GM18907 (cell line): ENCODE measurements at regions not wholly inside any gene's neighbourhood (a gene's known extent, or its start where the extent isn't known, plus 50 kb on each side); places are given as distances from the start of the nearest gene placed in this dataset.

Experiments
- ATAC-seq: cut with Tn5 transposase; IDR thresholded peaks from one replicate; pipeline ENCODE4 v1.9.1; 2021; ENCODE audit warnings: mild to moderate bottlenecking, moderate library complexity; ENCODE audit not compliant: unreplicated experiment

DNA sequence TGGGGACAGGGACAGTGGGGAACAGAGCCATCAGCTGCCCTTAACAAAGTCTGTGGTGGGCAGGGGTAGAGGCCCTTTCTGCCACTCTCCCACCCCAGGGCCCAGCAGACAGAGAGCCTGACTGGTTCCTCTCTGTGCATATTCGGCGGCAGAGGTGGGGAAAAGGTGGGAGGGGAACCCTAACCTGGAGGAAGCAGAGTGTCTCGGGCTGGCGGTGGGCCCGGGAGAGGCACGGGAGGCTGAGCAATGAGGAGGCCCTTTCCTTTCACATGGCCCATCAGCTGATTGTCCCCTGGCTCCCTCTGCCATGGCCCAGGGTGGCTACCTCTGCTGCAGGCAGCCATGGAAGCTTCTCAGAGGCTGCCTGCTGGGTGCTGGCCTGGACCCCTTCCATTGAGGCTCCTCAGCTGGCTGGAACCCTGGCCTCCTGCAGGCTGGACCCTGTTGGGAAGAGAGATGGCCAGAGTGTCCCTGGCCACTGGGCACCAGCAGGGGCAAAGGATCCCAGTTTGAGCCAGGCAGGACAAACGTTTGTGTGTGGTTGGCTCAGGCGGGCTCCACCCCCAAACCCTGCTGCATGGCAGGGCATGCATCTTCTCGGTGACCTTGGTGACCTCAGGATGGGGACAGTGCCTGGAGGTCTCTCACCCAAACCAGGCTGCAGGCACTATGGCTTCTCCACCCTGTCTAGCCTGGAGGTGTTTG, 202.8 kb upstream of the ZNF536 start:
- ATAC-seq, result no peak

DNA sequence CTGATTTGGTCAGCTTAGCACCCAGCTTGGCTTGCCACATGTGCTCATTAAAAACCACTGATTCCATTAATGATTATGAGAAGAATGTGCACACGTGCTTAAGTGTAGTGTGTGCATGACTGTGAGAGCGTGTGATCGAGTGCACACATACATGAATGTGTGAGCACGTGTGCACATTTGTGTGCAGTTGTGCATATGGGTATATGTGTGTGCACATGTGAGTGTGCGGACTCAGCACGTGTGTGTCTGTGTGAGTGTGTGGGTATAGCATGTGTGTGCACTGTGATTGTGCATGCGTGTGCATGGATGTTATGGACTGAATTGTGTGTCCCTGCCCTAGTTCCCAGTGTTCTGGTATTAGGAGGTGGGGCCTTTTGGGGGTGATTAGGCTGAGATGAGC, 202.1 kb upstream of the ZNF536 start:
- ATAC-seq, result no peak

DNA sequence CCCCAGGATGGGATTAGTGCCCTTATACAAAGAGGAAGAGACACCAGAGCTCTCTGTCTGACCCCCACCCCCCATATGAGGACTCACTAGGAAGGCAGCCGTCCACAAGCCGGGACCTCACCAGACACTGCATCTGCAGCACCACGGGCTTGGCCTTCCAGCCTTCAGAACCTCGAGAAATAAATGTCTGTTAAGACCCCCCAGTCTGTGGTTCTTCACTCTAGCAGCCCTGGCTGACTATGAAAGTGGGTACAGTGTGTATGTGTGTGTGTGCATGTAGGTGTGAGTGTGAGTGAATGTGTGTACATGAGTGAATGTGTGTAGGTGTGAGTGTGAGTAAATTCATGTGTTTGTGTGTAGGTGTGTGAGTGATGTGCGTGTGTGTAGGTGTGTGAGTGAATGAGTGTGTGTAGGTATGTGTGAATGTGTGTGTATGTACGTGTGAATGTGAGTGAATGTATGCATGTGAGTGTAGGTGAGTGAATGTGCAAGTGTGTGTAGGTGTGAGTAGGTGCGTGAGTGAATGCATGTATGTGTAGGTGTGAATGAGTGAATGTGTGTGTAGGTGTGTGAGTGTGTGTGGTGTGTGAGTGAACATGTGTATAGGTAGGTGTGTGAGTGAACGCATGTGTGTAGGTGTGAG, 201.6 kb upstream of the ZNF536 start:
- no peak for ATAC-seq

DNA sequence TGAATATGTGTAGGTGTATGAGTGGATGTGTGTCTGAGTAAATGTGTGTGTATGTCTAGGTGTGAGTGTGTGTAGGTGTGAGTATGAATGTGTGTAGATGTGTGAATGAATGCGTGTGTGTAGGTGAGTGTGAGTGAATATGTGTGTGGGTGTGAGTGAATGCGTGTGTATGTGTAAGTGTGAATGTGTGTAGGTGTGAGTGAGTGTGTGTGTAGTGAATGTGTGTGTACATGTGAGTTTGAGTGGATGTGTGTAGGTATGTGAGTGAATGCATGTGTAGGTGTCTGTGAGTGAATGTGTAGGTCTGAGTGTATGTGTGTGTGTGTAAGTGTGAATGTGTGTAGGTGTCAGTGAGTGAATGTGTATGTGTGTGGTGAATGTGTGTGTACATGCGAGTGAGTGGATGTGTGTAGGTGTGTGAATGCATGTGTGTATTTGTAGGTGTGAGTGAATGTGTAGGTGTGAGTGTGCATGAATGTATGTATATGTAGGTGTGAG, 201.0 kb upstream of the ZNF536 start:
- no peak for ATAC-seq

DNA sequence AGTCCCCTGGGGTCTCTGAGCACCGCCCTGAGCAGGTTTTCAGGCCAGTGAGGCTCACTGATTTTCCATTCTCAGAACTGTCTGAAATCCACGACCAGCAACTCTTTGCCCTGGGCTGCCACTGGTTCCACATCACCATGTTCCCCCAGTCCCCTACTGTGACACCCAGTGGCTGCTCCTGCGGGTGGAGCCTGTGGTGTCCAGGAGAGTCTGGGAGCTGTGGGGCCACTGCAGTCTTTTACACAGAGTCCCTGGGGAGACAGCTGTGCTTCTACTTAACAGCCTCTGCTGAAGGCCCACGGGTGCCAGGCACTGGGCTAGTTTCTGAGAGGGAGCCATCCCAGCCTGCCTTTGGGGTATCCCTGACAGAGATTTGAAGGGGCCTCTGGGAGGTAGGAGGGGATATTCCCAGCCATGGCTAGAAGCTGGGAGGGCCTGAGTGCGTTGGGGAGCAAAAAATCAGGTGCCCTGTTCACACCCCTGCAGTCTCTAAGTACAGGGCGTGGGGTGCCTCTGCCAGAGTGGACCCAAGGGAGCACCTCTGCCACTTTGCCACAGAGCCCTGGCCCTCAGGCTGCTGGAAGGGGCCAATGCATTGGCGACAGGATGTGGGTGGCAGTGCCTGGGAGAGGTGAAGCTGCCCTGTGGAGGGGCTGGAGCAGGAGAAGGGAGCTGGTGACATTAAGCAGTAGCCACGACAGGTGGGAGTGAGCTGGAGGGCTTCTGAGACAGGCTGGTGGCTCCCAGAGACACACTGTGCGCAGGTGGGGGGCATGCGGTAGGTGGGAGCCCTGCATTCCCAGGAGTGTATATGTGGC, 200.2 kb upstream of the ZNF536 start:
- no peak for ATAC-seq

DNA sequence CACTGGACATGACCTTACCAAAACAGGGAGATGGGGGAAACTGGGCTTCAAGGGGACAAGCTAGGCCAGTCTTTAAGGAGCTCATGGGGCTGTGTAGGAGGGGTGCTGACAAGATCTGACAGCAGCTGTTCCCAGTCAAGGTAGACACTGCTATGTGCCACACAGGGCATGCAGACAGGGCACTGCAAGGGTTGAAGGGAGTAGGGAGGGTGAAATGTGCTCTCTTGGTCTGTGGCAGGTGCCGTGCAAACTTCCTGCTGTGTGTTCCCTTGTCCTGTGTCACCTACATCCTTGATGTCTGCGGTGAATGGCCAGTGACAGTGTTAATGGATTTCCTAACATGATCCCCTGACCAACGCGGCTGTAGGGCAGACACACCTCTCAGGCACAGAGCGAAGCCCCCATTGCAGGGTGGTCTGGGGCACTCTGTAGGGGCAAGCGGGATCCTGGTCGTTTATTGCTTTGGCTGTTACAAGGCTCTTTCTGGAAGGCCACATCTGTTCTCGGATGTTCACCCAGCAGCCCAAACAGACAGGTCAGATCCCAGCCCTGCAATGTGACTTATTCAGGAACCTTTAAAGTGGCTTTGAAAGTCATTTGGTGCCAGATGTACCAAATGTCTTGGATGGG, 199.5 kb upstream of the ZNF536 start:
- ATAC-seq, result no peak

DNA sequence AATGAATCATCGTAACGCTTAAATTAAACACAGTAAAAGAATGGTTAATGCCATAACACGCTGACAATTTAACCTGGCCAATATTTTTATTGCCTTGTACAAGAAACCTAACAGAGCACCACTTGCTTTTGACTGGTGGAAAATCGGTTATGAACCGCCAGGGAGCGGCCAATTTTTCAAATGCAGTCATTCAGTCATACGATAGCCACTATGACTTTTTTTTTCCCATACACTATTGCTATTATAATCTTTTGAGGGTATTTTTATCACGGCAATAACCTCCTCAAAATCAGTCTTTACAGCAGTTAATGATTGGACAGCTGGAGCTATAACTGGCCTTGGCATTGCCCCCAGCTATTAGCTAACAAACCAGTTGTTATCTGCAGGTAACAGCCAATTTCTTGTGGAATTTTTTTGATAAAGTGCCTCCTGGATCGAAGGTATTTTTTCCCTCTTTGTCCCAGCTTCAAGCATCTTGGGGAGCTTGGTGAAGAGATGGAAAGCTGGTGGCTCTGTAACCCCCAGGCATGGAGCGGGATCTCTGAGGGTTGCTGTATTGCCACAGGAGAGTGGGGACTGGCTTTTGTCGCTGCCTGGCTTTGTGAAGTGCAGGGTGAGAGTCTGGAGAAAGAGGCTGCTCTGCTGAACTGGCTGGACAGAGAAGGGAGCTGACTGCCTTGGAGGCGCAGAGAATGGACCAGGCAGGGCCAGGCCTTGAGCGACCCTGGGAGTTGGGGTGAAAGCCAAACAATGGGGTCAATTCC, 198.4 kb upstream of the ZNF536 start:
- ATAC-seq, result no peak

DNA sequence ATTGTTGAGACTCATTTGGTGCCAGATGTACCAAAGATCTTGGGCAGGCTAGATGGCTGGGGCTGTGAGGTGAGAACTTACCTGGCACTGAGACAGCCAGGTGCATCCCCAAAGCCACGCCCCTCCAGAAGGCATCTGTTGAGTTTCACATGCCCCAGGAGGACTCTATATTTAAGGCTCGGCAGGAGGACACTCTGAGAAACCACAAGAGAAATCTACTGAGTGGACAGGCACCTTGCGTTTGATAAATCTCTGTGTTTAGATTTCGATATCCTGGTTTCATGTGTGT, 197.9 kb upstream of the ZNF536 start:
- ATAC-seq, result no peak

DNA sequence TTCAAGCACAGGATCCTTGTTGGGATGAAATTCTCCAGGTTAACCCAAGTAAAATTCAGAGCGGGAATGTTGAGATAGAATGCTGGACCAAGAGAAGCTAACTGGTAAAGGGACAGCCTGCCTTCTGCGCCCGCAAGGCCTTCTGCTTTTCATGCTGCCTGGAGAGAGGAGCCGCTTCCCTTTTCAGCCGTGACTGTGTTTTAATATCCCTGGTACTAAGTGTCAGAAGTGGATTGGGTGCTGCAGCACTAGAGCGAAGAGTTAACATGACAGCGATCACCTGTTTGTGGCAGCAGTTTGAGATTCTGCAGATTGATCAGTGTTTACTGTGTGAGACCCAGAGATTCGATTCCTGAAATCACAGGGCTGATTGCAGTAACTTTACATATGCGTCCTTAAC, 197.4 kb upstream of the ZNF536 start:
- ATAC-seq, result no peak

DNA sequence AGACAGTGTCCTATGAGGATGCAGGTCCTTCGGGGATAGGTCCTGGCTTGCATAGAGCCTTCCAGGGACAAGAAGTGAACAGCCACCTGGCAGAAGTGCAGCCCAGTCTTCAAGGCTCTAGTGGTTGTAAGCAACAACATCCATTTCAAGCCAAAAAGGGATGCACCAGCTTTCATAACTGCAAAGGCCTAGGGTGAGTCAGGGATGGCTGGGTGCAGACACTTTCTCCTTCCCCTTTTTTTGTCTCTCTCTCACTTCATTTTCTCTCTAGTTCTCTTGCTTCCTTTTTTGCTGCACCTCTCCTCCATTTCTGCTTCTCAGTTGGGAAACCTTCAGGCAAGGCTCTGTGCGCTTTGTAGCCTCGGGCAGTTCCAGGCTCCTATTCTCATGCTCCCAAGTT, 196.2 kb upstream of the ZNF536 start:
- no peak for ATAC-seq

DNA sequence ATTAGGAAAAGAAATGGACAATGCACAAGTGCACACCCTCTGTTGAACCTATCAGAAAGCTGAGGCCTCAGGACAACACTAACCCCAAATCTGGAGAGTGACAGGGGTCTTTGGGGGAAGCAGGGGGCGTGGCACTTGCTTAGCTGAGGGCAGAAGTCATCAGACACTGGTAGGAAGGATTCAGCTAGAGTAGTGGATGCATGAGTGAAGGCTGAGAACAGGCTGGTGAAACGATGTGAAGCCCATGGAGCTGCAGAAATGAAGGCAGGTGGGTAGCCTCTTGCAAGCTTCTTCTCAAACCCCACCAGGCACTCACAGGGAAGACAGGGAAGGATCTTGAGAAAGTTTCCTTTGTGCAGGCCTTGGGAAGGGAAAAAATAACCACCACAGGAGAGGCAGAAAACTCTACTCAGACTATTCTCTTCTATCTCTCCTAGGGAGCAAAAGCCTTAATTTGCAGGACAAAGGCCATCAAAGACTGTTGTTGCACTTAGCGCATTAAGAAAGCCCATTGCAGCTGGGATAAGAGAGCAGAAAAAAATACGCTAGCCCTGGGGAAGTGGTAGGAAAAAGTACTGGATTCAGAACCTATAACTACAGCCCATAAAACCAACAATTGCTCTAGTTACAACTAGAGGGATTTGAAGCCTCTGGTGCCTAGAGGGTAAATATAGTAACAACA, 193.3 kb upstream of the ZNF536 start:
- ATAC-seq, result no peak

DNA sequence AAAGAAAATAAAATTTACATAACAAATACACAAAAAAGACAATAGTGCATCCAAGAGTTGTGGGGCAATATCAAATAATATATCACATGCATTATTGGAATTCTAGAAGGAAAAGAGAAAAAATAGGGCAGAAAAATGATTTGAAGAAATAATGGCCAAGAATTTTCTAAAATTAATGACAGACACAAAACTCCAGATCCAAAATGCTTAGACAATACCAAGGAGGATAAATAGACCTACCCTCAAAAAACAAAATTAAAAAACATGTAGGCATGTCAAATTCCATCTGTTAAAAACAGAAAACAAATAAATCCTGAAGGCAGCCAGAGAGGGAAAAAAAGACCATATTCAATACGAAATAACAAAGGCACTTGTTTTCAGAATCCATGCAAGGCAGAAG, 191.5 kb upstream of the ZNF536 start:
- no peak for ATAC-seq

DNA sequence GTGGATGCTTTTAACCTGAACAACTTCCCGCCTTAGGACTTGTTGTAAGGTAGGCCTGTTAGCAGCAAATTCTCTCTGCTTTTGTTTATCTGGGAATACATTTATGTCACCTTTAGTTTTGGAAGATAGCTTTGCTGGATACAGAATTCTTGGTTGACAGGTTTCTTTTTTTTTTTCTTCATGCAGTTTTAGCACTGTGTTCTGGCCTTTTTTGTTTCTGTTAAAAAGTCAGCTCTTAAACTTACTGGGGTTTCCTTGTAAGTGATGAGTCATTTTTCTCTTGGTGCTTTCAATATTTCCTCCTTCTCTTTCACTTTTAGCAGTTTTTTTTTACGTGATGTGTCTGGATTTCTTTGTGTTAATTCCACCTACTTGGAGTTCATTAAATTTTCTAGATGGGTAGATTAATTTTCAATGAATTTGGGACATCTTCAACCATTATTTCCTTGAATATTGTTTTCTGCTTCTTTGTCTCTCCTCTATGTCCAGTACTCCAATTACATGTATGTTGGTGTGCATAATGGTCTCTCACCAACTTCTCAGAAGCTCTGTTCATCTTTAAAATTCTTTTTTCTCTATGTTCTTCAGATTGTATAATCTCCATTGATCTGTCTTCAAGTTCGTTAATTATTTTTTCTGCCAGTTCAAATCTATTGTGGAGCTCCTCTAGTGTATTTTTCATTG, 188.2 kb upstream of the ZNF536 start:
- ATAC-seq, result no peak

DNA sequence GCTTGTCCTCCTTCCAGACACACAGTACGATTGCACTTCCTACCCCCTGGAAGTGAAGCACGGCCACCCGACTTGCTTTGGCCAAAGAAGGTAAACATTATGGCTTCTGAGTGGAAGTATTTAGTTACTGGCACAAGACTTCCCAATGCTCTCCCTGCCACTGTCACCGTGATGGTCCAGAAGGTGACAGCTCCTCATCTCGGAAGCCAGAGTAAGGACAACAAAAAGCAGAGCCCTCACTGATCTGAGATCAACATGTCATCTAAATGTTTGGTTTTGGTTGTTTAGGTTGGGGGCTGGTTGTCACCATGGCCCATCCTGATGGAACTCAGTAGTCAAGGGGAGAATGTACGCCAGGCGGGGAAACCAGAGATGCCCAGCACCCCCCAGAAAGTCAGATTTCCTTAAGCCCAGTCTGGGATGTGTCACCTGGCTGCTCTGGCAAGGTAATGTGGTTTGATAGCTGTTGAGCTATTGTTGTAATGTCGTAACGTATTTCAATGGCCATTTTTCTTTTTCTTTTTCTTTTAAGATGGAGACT, 170.1 kb upstream of the ZNF536 start:
- no peak for ATAC-seq

DNA sequence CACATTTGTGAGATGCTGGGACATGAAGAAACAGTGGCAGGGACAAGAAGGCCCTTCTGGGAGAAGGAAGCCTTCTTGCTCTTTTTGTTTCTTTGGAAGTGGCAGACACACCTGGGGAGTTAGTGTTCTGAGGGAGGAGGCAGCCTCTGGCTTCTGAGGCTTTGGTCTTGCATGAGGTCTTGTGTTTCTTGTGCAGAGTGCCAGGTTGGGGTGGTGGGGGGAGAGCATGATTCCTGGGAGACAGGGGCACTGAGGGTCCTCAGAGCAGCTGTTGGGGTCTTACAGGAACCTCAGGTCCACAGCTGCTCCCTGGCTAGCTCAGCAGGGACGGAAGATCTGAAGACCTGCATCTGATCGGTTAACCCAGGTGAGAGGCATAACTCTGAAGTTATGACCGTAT, 167.5 kb upstream of the ZNF536 start:
- ATAC-seq, result no peak

DNA sequence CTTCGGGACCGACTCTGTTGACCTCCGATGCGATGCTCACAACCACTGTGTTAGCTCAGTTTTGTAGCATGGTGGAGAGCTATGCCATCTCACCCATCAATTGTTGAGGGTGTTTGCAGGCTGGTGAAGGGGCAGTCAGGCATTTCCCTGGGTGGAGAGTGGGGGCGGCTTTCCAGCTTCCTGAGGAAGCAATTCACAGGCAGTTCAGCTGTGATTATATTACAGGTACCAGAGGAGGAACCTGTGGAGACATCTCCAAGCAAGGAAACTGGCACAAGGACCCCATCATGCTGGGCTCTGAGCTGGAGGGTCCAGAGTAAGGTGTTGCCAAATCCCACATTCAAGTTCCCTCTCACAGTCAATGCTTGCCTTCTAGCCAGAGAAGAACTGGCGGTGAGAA, 166.0 kb upstream of the ZNF536 start:
- no peak for ATAC-seq

DNA sequence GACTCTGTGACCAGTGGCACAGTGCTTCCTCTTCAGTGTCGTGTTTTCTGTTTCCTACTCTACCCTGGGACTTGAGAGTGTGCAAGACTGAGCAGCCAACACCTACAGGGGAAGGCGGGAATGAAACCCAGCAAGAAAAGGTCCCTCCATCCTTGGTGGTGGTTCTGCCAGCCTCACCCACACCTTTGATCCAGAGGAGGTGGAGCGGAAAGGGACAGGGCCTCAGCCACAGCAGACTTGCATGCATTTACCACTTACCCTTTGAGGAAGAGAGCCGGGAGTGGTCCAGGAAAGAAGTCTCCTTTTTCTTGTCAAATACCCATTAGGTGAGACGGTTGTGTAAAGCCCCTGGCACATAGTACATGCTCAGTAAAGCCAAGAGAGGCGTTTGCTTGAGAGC, 164.8 kb upstream of the ZNF536 start:
- ATAC-seq, result no peak

DNA sequence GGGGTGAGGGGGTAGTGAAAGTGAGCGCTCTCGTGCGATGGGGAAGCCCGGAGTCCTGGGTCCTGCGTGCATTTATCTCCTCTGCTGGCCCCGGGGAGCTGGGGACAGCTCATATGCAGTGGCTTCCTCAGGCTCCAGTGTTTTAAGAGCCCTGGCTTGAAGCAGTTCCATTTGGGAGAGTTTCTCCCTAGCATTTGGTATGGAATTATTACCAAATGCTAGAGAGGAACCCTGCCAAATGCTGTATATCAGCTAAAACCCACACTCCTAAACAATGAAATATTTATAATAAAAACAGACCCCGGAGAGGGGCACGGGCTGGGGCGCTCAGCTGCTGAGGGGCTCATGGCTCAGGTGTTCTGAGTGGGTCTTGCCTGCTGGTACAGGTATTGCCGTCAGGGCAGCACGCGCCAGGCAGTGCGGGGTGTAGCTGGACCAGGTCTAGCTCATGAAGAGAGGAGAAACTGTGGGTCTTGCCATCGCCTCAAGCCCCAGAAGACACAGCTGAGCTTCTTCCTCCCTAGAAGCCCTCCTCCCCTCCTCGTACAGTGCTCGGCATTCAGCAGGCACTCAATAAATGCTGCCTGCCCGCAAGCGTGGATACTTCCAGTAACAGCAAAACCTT, 163.6 kb upstream of the ZNF536 start:
- no peak for ATAC-seq
